ENCODE measurements at regions not wholly inside any gene's neighbourhood (a gene's known extent, or its start where the extent isn't known, plus 50 kb on each side); places are given as distances from the start of the nearest gene placed in this dataset.

GRCh38 chr3:6287088-6287875 is 573.6 kb upstream of the GRM7 start (continued):
- TF ChIP-seq ZNF318 (CRISPR knock-in tag; IDR thresholded peaks at IDR 0.05) (no peak), ZBTB2 (CRISPR knock-in tag; IDR thresholded peaks at IDR 0.05; ENCODE audit: low read depth) (no peak), USF2 (IDR thresholded peaks at IDR 0.05; ENCODE audit: low read depth, low read length) (no peak), USF2 (CRISPR knock-in tag; IDR thresholded peaks at IDR 0.05; ENCODE audit: borderline replicate concordance) (no peak), NKX3-1 (CRISPR knock-in tag; IDR thresholded peaks at IDR 0.05) (no peak), HOXD1 (CRISPR knock-in tag; IDR thresholded peaks at IDR 0.05) (no peak)
